Endothelial cell of umbilical vein (primary cell): ENCODE measurements at regions not wholly inside any gene's neighbourhood (a gene's known extent, or its start where the extent isn't known, plus 50 kb on each side); places are given as distances from the start of the nearest gene placed in this dataset.
"Not testable (repeated sequence)": the region's sequence is repeated elsewhere in the genome, so short reads cannot be mapped to it uniquely, and the experiment has no call there.

ENCODE experiments used
- BruUV-seq: library from RNA; stranded (reverse); fragments of 400-500 nt; replicated peaks from 2 replicates; lab custom pipeline; 2021; lab: Mats Ljungman, UMichigan
- CTCF ChIA-PET: fragments of 300-600, 350-600 bp; sonication (Branson Sonifier 250); formaldehyde crosslinking; loops from one replicate; lab custom pipeline; 2021; ENCODE audit warnings: antibody characterized with exemption, inconsistent platforms; lab: Charles Lee
- POLR2A ChIA-PET: fragments of 300-600, 350-600 bp; sonication (Branson Sonifier 250); formaldehyde crosslinking; loops from one replicate; lab custom pipeline; 2021; ENCODE audit warnings: antibody characterized with exemption, inconsistent platforms; lab: Charles Lee
- DNase-seq: peaks from one replicate; pipeline ENCODE4 v3.0.0-alpha.2; 2011; ENCODE audit warnings: low read depth, low spot score
- FAIRE-seq: peaks from 2 replicates; lab custom pipeline; 2011; peaks lifted over from hg19 to GRCh38; lab: Jason Lieb, UNC
- H2AFZ ChIP-seq: 2 replicates; pipeline ENCODE4 v1.6.0; 2012; ENCODE audit warnings: low read depth, low read length, control low read depth, inconsistent platforms
- H3K27ac ChIP-seq: 2 replicates; pipeline ENCODE4 v1.5.1; 2011; ENCODE audit warnings: low read depth, mild to moderate bottlenecking, control low read depth, low read length, moderate library complexity; ENCODE audit not compliant: insufficient read depth
- H3K27me3 ChIP-seq, 2 experiments: 2 replicates each; pipeline versions ENCODE4 v1.6.0 to v1.6.1; 2011; ENCODE audit warnings: low read length in 2 of 2, mixed read lengths in 1 of 2; ENCODE audit not compliant: control insufficient read depth in 2 of 2, insufficient read depth in 2 of 2
- H3K36me3 ChIP-seq, 2 experiments: 2 replicates in 1 of 2; 3 replicates in 1 of 2; pipeline ENCODE4 v1.5.1; 2011; ENCODE audit warnings: low read length in 2 of 2, mild to moderate bottlenecking in 1 of 2, moderate library complexity in 1 of 2; ENCODE audit not compliant: control insufficient read depth in 2 of 2, insufficient read depth in 2 of 2; ENCODE audit errors: extremely low read depth in 1 of 2
- H3K4me1 ChIP-seq: 3 replicates; pipeline ENCODE4 v1.5.1; 2011; ENCODE audit warnings: mild to moderate bottlenecking, low read length; ENCODE audit not compliant: control insufficient read depth, insufficient read depth; ENCODE audit errors: extremely low read depth
- H3K4me2 ChIP-seq: 2 replicates; pipeline ENCODE4 v1.6.1; 2011; ENCODE audit warnings: low read length, control low read depth, mixed read lengths; ENCODE audit not compliant: insufficient read depth
- H3K4me3 ChIP-seq, 3 experiments: fragments of 200-600 bp in 1 of 3; sonication (generic), shearing (Covaris generic) in 1 of 3; replicated peaks in 1 of 3; 2 replicates each; pipeline ENCODE4 v1.5.1; 2011 to 2016; ENCODE audit warnings: control low read depth in 3 of 3, low read length in 3 of 3, mild to moderate bottlenecking in 2 of 3, inconsistent platforms in 1 of 3, low read depth in 1 of 3, moderate library complexity in 1 of 3; ENCODE audit not compliant: insufficient read depth in 1 of 3
- H3K79me2 ChIP-seq: 2 replicates; pipeline ENCODE4 v1.6.0; 2012; ENCODE audit warnings: low read length, inconsistent platforms; ENCODE audit not compliant: control insufficient read depth, insufficient read depth
- H3K9ac ChIP-seq: replicated peaks from 2 replicates; pipeline ENCODE3; 2011; ENCODE audit warnings: low read length, control low read depth; ENCODE audit not compliant: insufficient read depth; ENCODE audit errors: extremely low read depth
- H3K9me1 ChIP-seq: replicated peaks from 3 replicates; pipeline ENCODE4 v1.6.0; 2011; ENCODE audit warnings: mild to moderate bottlenecking, low read length; ENCODE audit not compliant: control insufficient read depth, insufficient read depth; ENCODE audit errors: extremely low read depth
- H3K9me3 ChIP-seq: replicated peaks from 2 replicates; pipeline ENCODE4 v1.5.1; 2012; ENCODE audit warnings: low read length, inconsistent platforms; ENCODE audit not compliant: control insufficient read depth, insufficient read depth
- H4K20me1 ChIP-seq: replicated peaks from 2 replicates; pipeline ENCODE3; 2011; ENCODE audit warnings: mild to moderate bottlenecking, low read length; ENCODE audit not compliant: control insufficient read depth, insufficient read depth; ENCODE audit errors: extremely low read depth
- FOS ChIP-seq: IDR thresholded peaks from 2 replicates; pipeline ENCODE4 v1.6.1; 2011; ENCODE audit warnings: mild to moderate bottlenecking, low read length, moderate library complexity, borderline replicate concordance; ENCODE audit not compliant: insufficient read depth
- GATA2 ChIP-seq: IDR thresholded peaks from 2 replicates; pipeline ENCODE4 v1.7.0; 2011; ENCODE audit warnings: low read depth, mild to moderate bottlenecking, moderate library complexity, mixed read lengths, low read length; ENCODE audit not compliant: insufficient read length, insufficient read depth
- JUN ChIP-seq: IDR thresholded peaks from 2 replicates; pipeline ENCODE4 v1.6.1; 2011; ENCODE audit warnings: borderline replicate concordance, low read depth; ENCODE audit not compliant: insufficient read length, insufficient read depth
- MYC ChIP-seq: IDR thresholded peaks from one replicate; pipeline ENCODE4 v1.6.1; 2011; ENCODE audit warnings: mild to moderate bottlenecking, low read depth, low read length
- POLR2A ChIP-seq: IDR thresholded peaks from 2 replicates; pipeline ENCODE4 v1.6.1; 2012; ENCODE audit warnings: low read depth, mild to moderate bottlenecking, control low read depth, low read length
- POLR2AphosphoS5 ChIP-seq: IDR thresholded peaks from 2 replicates; pipeline ENCODE4 v1.6.1; 2012; ENCODE audit warnings: low read depth, mild to moderate bottlenecking, control low read depth, low read length, moderate library complexity; ENCODE audit not compliant: insufficient read depth
- dilution Hi-C: fragments of 300-500 bp; cut with MboI; formaldehyde crosslinking; loops from one replicate; pipeline ENCODE4 v1.15.0; 2019; ENCODE audit warnings: low sequenced_read_pairs; ENCODE audit not compliant: extremely low pct_ligation_motif_present
- intact Hi-C: fragments of 100-400 bp; cut with micrococcal nuclease; formaldehyde crosslinking; loops from one replicate; pipeline ENCODE4 v1.10.0; 2022
- TF ChIP-seq, protein P1 (sequence below), 2 donors: IDR thresholded peaks; 1 replicate in 1 of 2; 2 replicates in 1 of 2; pipeline ENCODE4 v1.5.1; 2011; ENCODE audit warnings: low read length in 2 of 2, mild to moderate bottlenecking in 2 of 2, moderate library complexity in 2 of 2, control low read depth in 1 of 2, inconsistent platforms in 1 of 2, low read depth in 1 of 2; ENCODE audit not compliant: insufficient read depth in 1 of 2; ENCODE audit errors: extremely low read depth in 1 of 2
- TF ChIP-seq, protein P2 (sequence below): IDR thresholded peaks from 2 replicates; pipeline ENCODE4 v1.6.1; 2011; ENCODE audit not compliant: insufficient read depth, insufficient read length

DNA sequence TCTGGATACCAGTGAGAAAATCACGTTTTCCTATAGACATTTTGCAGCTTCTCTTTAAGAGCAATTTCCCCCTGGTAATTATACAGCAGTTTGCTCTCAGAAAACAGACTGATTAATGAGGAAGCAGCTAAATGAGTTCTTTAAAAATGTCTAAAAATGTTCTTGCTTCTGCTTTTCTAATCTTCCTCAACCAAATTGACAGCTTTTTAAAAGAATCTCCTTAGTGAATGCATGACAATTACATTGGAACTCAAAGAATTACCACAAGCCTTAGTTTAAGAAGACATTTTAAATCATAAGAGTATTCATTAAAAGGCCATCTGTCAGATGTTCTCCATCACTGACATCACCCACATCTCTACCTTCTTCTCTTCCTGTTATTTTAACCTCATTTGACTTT lies 135.8 kb upstream of the PLXNC1 start:
- Histone ChIP-seq H3K4me3 (no peak overlapping the region), H2AFZ (no peak overlapping the region), H3K9me1 (no peaks in the 10 kb centered on the region), H3K27me3 (no peaks in the 10 kb centered on the region), H3K79me2 (no peaks in the 10 kb centered on the region), H3K27ac (no peak overlapping the region), H3K4me2 (no peak overlapping the region), H3K36me3 (no peaks in the 10 kb centered on the region), H3K9ac (no peak overlapping the region), H3K9me3 (no peaks in the 10 kb centered on the region), H3K4me1 (no peaks in the 10 kb centered on the region), H4K20me1 (no peaks in the 10 kb centered on the region)
- dilution Hi-C loops, result no loop called here
- ChIA-PET POLR2A (no interaction called here), CTCF (no interaction called here)
- TF ChIP-seq POLR2A, result no peak
- TF ChIP-seq, protein P1, sequence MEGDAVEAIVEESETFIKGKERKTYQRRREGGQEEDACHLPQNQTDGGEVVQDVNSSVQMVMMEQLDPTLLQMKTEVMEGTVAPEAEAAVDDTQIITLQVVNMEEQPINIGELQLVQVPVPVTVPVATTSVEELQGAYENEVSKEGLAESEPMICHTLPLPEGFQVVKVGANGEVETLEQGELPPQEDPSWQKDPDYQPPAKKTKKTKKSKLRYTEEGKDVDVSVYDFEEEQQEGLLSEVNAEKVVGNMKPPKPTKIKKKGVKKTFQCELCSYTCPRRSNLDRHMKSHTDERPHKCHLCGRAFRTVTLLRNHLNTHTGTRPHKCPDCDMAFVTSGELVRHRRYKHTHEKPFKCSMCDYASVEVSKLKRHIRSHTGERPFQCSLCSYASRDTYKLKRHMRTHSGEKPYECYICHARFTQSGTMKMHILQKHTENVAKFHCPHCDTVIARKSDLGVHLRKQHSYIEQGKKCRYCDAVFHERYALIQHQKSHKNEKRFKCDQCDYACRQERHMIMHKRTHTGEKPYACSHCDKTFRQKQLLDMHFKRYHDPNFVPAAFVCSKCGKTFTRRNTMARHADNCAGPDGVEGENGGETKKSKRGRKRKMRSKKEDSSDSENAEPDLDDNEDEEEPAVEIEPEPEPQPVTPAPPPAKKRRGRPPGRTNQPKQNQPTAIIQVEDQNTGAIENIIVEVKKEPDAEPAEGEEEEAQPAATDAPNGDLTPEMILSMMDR (IDR thresholded peaks at IDR 0.05; ENCODE audit: extremely low read depth in 1 of 2, insufficient read depth in 1 of 2, low read depth in 1 of 2, low read length in 2 of 2), result no peak
- no peak for TF ChIP-seq MYC
- TF ChIP-seq, protein P2, sequence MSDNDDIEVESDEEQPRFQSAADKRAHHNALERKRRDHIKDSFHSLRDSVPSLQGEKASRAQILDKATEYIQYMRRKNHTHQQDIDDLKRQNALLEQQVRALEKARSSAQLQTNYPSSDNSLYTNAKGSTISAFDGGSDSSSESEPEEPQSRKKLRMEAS, result no peak
- no peak for TF ChIP-seq POLR2AphosphoS5
- TF ChIP-seq JUN, result no peak
- no peak for TF ChIP-seq GATA2
- TF ChIP-seq FOS, result no peak
- FAIRE-seq (no peak), DNase-seq (no peak)
- intact Hi-C loops, result no loop called here
- no TSS peak for BruUV-seq

DNA sequence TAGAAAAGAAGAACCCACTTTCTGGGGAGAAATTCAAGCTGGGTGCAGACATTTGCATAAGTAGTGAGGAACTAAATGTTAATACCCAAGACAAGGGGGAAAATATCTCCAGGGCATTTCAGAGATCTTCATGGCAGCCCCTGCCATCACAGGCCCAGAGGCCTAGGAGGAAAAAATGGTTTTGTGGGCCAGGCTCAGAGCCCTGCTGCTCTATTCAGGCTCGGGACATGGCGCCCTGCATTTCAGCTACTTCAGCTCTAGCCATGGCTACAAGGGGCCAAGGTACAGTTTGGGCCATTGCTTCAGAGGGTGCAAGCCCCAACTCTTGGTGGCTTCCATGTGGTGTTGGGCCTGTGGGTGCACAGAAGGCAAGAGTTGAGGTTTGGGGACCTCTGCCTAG lies 131.1 kb upstream of the PLXNC1 start:
- H3K4me1 ChIP-seq, CTCF ChIA-PET, H3K9me3 ChIP-seq, H3K9me1 ChIP-seq, dilution Hi-C loops, H3K9ac ChIP-seq, FAIRE-seq, H3K27me3 ChIP-seq, intact Hi-C loops, H3K4me3 ChIP-seq, H3K27ac ChIP-seq, H3K36me3 ChIP-seq, H4K20me1 ChIP-seq, H2AFZ ChIP-seq, POLR2A ChIA-PET, H3K4me2 ChIP-seq, H3K79me2 ChIP-seq, BruUV-seq, DNase-seq: not testable (repeated sequence)
